ENCODE measurements at regions not wholly inside any gene's neighbourhood (a gene's known extent, or its start where the extent isn't known, plus 50 kb on each side); places are given as distances from the start of the nearest gene placed in this dataset.

DNA sequence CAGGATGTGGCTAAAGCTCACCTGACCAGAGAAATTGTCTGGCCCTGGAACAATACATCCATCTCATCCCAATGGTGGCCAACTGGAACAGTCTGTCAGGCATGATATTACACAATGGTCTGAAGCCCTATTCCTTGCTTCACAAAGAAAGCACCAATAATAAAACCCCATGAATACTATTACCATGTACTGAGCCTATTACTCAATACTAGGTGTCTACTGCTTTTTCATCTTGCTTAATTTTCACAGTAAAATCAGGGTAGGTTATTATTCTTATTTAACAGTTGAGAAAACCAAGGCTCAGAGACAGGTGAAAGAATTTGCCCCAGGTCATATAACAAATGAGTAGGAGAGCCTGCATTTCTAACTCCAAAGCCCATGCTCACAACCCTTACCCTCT is 68.9 kb upstream of the CAPRIN1 start:
- TF ChIP-seq TAF1 (IDR thresholded peaks at IDR 0.05; ENCODE audit: borderline replicate concordance, insufficient read depth, low read length) = no peak
- TF ChIP-seq, protein P1, sequence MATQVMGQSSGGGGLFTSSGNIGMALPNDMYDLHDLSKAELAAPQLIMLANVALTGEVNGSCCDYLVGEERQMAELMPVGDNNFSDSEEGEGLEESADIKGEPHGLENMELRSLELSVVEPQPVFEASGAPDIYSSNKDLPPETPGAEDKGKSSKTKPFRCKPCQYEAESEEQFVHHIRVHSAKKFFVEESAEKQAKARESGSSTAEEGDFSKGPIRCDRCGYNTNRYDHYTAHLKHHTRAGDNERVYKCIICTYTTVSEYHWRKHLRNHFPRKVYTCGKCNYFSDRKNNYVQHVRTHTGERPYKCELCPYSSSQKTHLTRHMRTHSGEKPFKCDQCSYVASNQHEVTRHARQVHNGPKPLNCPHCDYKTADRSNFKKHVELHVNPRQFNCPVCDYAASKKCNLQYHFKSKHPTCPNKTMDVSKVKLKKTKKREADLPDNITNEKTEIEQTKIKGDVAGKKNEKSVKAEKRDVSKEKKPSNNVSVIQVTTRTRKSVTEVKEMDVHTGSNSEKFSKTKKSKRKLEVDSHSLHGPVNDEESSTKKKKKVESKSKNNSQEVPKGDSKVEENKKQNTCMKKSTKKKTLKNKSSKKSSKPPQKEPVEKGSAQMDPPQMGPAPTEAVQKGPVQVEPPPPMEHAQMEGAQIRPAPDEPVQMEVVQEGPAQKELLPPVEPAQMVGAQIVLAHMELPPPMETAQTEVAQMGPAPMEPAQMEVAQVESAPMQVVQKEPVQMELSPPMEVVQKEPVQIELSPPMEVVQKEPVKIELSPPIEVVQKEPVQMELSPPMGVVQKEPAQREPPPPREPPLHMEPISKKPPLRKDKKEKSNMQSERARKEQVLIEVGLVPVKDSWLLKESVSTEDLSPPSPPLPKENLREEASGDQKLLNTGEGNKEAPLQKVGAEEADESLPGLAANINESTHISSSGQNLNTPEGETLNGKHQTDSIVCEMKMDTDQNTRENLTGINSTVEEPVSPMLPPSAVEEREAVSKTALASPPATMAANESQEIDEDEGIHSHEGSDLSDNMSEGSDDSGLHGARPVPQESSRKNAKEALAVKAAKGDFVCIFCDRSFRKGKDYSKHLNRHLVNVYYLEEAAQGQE (IDR thresholded peaks at IDR 0.05; ENCODE audit: insufficient read depth in 1 of 2, low read depth in 2 of 2, low read length in 2 of 2) = no peak
- TF ChIP-seq FOXP2 (optimal IDR thresholded peaks at IDR 0.05; ENCODE audit: borderline replicate concordance, extremely low read depth, extremely low read length, insufficient read depth) = no peak
- TF ChIP-seq SIN3A (IDR thresholded peaks at IDR 0.05; ENCODE audit: borderline replicate concordance, insufficient read depth, low read length) = no peak
- TF ChIP-seq POLR2AphosphoS5 (IDR thresholded peaks at IDR 0.05; ENCODE audit: low read depth, low read length) = no peak

DNA sequence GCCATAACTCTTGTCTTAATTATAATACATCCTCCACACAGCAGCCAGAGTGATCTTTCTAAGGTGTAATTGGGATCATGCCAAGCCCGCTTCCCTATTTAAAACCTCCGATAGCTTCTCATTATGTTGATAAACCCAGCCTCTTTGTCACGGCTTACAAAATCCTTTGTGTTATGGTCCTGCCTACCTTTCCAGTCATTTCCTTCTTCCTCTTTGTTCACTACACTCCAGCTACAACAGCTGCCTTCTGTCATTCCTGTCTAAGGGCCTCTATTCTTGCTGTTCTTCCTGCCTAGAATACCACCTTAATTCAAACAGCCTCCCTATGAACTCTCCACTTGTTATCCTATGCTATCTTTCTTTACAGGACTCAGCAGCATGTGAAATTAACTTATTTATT is 70.6 kb upstream of the CAPRIN1 start:
- TF ChIP-seq, protein P1 (IDR thresholded peaks at IDR 0.05; ENCODE audit: insufficient read depth in 1 of 2, low read depth in 2 of 2, low read length in 2 of 2) = no peak
- no peak for TF ChIP-seq FOXP2 (optimal IDR thresholded peaks at IDR 0.05; ENCODE audit: borderline replicate concordance, extremely low read depth, extremely low read length, insufficient read depth)
- TF ChIP-seq POLR2AphosphoS5 (IDR thresholded peaks at IDR 0.05; ENCODE audit: low read depth, low read length) = no peak
- TF ChIP-seq TAF1 (IDR thresholded peaks at IDR 0.05; ENCODE audit: borderline replicate concordance, insufficient read depth, low read length) = no peak
- no peak for TF ChIP-seq SIN3A (IDR thresholded peaks at IDR 0.05; ENCODE audit: borderline replicate concordance, insufficient read depth, low read length)

DNA sequence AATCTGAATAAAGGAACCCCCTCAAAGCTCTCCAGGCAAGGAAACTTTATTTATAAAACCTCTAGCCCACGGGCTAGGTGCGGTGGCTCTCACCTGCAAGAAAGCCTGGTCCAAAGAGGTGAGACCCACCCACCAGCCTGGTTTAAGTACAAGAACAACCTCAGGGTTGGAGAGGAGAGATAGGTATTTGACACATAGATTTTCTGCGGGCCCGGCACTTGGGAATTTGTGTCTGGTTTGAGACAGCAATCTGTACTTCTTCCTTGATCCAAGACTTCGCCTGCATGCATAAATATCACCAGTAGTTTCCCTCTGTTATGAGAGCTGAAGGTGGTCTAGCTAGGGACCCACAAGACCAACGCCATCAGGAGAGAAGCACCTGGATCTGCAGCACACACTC is 73.2 kb upstream of the CAPRIN1 start:
- TF ChIP-seq TAF1 (IDR thresholded peaks at IDR 0.05; ENCODE audit: borderline replicate concordance, insufficient read depth, low read length) (no peak), FOXP2 (optimal IDR thresholded peaks at IDR 0.05; ENCODE audit: borderline replicate concordance, extremely low read depth, extremely low read length, insufficient read depth) (no peak), POLR2AphosphoS5 (IDR thresholded peaks at IDR 0.05; ENCODE audit: low read depth, low read length) (no peak), SIN3A (IDR thresholded peaks at IDR 0.05; ENCODE audit: borderline replicate concordance, insufficient read depth, low read length) (no peak)
- TF ChIP-seq, protein P1 (IDR thresholded peaks at IDR 0.05; ENCODE audit: insufficient read depth in 1 of 2, low read depth in 2 of 2, low read length in 2 of 2) = no peak

DNA sequence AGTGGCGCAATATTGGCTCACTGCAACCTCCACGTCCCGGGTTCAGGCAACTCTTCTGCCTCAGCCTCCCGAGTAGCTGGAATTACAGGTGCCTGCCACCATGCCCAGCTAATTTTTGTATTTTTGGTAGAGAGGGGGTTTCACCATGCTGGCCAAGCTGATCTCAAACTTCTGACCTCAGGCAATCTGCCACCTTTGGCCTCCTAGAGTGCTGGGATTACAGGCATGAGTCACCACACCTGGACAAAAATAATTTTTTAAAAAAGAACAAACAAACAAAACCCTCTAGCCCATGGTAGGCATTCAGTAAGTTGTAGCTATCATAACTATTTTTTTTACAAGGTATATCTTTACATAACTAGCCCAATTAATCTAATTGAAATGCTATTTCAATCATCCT is 73.9 kb upstream of the CAPRIN1 start:
- no peak for TF ChIP-seq POLR2AphosphoS5 (IDR thresholded peaks at IDR 0.05; ENCODE audit: low read depth, low read length)
- TF ChIP-seq, protein P1 (IDR thresholded peaks at IDR 0.05; ENCODE audit: insufficient read depth in 1 of 2, low read depth in 2 of 2, low read length in 2 of 2) = no peak
- TF ChIP-seq TAF1 (IDR thresholded peaks at IDR 0.05; ENCODE audit: borderline replicate concordance, insufficient read depth, low read length) = no peak
- TF ChIP-seq SIN3A (IDR thresholded peaks at IDR 0.05; ENCODE audit: borderline replicate concordance, insufficient read depth, low read length) = no peak
- no peak for TF ChIP-seq FOXP2 (optimal IDR thresholded peaks at IDR 0.05; ENCODE audit: borderline replicate concordance, extremely low read depth, extremely low read length, insufficient read depth)

Data from PFSK-1 (cell line).